ENCODE measurements at regions not wholly inside any gene's neighbourhood (a gene's known extent, or its start where the extent isn't known, plus 50 kb on each side); places are given as distances from the start of the nearest gene placed in this dataset.

DNA sequence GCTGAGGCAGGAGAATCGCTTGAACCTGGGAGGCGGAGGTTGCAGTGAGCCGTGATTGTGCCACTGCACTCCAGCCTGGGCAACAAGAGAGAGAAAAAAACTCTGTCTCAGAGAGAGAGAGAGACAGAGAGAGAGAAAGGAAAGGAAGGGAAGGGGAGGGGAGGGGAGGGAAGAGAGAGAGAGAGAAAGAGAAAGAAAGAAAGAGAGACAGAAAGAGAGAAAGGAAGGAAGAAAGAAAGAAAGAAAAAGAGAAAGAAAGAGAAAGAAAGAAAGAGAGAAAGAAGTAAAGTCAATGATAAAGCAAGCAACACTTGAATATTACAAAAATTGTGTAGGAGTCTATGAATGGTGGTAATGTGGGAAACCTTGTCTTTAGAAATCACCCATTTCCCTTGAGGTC, 133.6 kb upstream of the MSX2 start:
- POLR2A ChIA-PET: interaction anchor here (0.7 kb wide), 1 partner anchor 37 kb away, joined by 5 read pairs; no protein-coding TSS in a partner anchor
- Mint-ChIP-seq H3K4me3 (no peak overlapping the region), H3K9me3 (peaks cover 5% of the 10 kb centered on the region), H3K4me1 (no peaks in the 10 kb centered on the region), H3K27me3 (no peaks in the 10 kb centered on the region), H3K27ac (no peak overlapping the region), H3K36me3 (no peaks in the 10 kb centered on the region)
- no peak for DNase-seq
- ATAC-seq (ENCODE audit: low read depth): no peak

DNA sequence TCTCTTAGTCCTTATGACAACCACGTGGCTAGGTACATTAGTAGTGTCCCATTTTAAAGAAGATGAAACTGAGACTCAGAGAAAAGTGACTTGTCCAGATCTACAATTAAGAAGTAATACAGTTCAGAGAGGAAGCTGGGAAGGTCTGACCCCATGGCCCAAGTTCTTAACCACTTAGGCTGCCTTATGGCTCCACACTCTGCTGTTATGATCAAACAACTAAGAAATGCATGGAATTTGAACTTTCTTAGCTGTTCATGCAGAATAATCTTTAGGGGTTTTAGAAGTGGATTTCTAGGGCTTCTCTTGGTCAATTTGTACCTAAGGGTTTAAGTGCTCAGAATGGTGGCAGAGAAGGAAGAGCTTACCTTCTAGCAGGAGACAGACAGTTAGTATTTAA, 128.0 kb upstream of the MSX2 start:
- no peaks in the 10 kb centered on the region for H3K36me3 Mint-ChIP-seq
- peaks cover 7% of the 10 kb centered on the region for H3K27me3 Mint-ChIP-seq
- ATAC-seq (ENCODE audit: low read depth) (no peak), DNase-seq (no peak)
- H3K4me3 Mint-ChIP-seq: no peak overlapping the region
- no peak overlapping the region for H3K27ac Mint-ChIP-seq
- H3K4me1 Mint-ChIP-seq: no peaks in the 10 kb centered on the region
- peaks cover 2% of the 10 kb centered on the region for H3K9me3 Mint-ChIP-seq
- POLR2A ChIA-PET: no interaction called here

DNA sequence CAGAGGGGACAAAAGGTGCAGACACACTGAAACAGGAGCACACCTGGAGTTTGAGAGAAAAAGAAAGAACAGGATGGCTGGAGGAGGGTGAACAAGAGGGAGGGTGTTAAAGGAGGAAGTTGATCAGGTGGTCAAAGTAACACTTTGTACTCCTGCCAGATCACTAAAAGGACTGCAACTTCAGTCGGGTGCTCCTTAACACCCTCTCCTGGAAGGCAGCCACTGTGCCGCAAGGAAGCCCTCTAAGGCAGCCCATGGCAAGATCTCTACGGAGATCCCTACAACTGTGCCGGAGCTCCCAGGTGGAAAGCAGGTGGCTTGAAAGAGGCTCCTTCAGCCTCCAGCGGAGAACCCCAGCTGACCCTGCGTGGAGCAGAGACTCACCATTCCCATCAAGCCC, 124.4 kb upstream of the MSX2 start:
- Mint-ChIP-seq H3K4me3 (no peak overlapping the region), H3K36me3 (no peaks in the 10 kb centered on the region), H3K27me3 (peaks cover 7% of the 10 kb centered on the region), H3K27ac (no peak overlapping the region), H3K9me3 (peaks cover 2% of the 10 kb centered on the region), H3K4me1 (no peaks in the 10 kb centered on the region)
- POLR2A ChIA-PET: no interaction called here
- ATAC-seq (ENCODE audit: low read depth): no peak
- no peak for DNase-seq

DNA sequence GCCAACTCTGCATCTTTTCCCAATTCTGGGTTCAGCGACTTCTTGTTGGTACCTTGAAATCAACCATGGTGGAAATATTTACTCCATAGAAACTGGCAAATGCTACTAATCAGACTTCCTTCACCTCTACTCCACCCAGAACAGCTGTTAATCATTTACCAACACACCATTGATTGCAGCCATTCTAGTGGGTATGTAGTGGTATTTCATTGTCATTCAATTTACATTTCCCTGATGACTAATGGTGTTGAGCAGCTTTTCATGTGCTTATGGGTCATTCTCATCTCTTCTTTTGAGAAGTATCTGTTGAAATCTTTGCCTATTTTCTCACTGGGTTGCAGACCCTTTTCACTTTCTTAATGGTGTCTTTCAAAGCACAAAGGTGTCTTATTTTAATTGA, 122.4 kb upstream of the MSX2 start:
- Mint-ChIP-seq H3K4me3 (no peak overlapping the region), H3K9me3 (no peaks in the 10 kb centered on the region), H3K4me1 (no peaks in the 10 kb centered on the region), H3K36me3 (no peaks in the 10 kb centered on the region), H3K27ac (no peak overlapping the region), H3K27me3 (peaks cover 7% of the 10 kb centered on the region)
- ATAC-seq (ENCODE audit: low read depth): no peak
- DNase-seq: no peak
- POLR2A ChIA-PET: no interaction called here

DNA sequence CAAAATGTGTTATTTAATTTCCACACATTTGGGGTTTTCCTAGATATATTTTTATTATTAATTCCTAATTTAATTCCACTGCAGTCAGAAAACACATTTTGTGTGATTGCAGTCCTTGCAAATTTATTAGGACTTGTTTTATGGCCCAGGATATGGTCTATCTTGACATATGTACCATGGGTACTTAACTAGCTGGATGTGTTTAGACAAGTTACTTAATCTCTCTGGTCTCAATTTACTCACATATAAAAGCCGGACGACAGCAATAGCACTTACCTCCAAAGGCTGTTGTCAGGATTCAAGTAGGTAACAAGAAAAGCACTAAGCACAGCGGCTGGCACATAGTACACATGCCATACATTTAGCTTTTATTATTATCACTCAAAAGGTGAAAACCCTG, 118.2 kb upstream of the MSX2 start:
- Mint-ChIP-seq H3K27me3 (peaks cover 2% of the 10 kb centered on the region), H3K4me1 (no peaks in the 10 kb centered on the region), H3K27ac (no peak overlapping the region), H3K36me3 (no peaks in the 10 kb centered on the region), H3K9me3 (no peaks in the 10 kb centered on the region), H3K4me3 (no peak overlapping the region)
- POLR2A ChIA-PET: no interaction called here
- DNase-seq (no peak), ATAC-seq (ENCODE audit: low read depth) (no peak)

DNA sequence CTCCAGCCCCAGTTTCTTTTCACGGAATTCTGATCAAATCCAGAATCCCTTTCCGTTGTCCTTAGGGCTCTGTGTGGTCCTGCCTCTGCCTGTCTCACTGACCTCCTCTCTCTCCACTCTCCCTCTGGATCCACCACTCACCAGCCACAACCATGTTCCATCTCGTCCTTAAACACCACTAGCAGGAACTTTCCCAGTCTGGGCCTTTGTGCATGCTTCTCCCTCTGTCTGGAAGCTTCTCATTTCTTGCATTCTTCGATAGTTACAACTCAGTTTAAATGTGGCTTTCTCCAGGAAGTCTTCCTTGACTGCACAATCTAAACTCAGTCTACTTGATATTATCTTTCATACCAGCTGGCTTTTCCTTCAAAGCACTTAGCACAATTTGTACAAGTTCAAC, 117.7 kb upstream of the MSX2 start:
- no peak overlapping the region for H3K27ac Mint-ChIP-seq
- peaks cover 2% of the 10 kb centered on the region for H3K27me3 Mint-ChIP-seq
- no peak for ATAC-seq (ENCODE audit: low read depth)
- no peak for DNase-seq
- H3K4me1 Mint-ChIP-seq: no peaks in the 10 kb centered on the region
- POLR2A ChIA-PET: no interaction called here
- no peaks in the 10 kb centered on the region for H3K9me3 Mint-ChIP-seq
- H3K4me3 Mint-ChIP-seq: no peak overlapping the region
- no peaks in the 10 kb centered on the region for H3K36me3 Mint-ChIP-seq

DNA sequence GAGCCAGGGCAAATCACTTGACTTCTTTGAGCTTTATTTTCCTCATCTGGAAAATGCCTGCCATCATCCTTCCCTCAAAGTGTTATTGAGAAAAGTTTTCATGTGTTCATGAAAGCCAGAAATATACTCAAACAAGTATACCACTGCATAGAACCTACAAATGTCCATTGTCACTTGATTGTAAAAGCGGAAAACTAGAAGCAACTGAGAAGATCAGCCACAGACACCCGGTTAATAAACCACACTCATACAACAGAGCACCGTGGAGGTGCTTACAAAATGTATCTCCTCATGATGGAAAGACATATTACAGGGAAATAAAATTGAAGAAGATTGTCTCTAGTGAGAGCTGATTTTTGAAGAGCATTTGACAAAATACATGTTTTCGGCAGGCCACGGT, 117.2 kb upstream of the MSX2 start:
- Mint-ChIP-seq H3K27ac (no peak overlapping the region), H3K9me3 (no peaks in the 10 kb centered on the region), H3K4me3 (no peak overlapping the region), H3K27me3 (peaks cover 2% of the 10 kb centered on the region), H3K4me1 (no peaks in the 10 kb centered on the region), H3K36me3 (no peaks in the 10 kb centered on the region)
- ATAC-seq (ENCODE audit: low read depth): no peak
- DNase-seq: no peak
- POLR2A ChIA-PET: no interaction called here

DNA sequence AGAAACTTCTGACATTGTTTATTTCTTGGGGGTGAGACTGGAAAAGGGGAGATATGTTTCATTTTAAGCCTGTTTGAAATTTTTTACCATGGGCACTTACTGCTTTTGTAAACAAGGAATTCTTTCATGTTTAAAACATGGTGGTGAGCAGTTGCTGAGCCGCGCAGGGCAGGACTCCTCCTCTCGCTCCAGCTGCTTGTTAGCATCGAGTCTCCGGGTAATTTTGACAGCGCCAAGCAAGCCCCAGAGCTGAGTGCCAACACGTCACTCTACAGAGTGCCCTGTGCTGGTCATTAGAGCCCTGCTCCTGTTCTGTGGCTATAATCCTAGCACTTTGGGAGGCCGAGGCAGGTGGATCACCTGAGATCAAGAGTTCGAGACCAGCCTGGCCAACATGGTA, 116.5 kb upstream of the MSX2 start:
- POLR2A ChIA-PET: no interaction called here
- H3K27me3 Mint-ChIP-seq: peaks cover 2% of the 10 kb centered on the region
- ATAC-seq (ENCODE audit: low read depth) (no peak), DNase-seq (no peak)
- H3K27ac Mint-ChIP-seq: no peak overlapping the region
- no peaks in the 10 kb centered on the region for H3K4me1 Mint-ChIP-seq
- H3K9me3 Mint-ChIP-seq: no peaks in the 10 kb centered on the region
- H3K4me3 Mint-ChIP-seq: no peak overlapping the region
- H3K36me3 Mint-ChIP-seq: no peaks in the 10 kb centered on the region

DNA sequence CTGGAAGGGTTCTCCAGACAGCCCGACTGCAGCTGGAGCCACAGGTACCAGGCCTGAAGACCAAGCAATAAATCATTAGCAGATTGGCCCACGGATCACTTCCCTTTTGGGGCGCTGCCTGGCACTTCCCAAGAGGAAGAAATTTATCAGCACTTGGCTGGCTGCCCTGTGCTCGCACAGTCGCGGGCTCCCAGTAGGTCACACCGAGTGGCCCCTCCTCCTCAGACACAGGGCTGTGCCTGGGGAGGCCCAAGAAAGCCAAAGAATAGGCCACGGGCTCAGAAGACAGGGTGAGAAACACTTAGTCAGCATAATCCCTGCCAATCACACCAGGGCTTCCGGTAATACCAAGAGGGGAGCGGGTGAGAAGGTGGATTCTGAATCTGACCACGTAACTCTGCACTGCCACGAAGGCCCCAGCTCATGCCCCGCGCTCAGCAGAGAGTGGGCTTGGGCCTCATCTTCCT, 115.7 kb upstream of the MSX2 start:
- ATAC-seq (ENCODE audit: low read depth): no peak

DNA sequence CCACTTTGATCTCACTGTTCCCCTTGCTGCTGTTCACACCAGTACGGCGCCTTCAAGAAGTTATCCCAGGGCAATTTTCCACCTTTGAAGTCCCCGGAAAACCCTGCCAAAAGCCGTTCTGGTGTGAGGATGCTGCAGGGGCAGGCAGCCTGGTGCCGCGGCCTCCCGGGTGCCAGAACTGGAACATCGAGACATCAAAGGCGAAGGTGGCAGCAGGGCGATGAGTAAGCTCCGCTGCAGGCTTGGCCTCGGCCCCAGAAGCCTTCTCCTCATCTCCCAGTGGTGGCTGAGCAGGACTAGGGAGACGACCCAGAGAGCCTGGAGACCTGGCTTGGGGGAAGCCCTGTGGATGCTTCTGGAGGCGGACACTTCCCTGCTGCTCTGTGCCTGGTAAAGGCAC, 115.3 kb upstream of the MSX2 start:
- DNase-seq (no peak), ATAC-seq (ENCODE audit: low read depth) (no peak)
- H3K36me3 Mint-ChIP-seq: no peaks in the 10 kb centered on the region
- no peaks in the 10 kb centered on the region for H3K9me3 Mint-ChIP-seq
- no peak overlapping the region for H3K27ac Mint-ChIP-seq
- H3K4me1 Mint-ChIP-seq: no peaks in the 10 kb centered on the region
- POLR2A ChIA-PET: no interaction called here
- no peak overlapping the region for H3K4me3 Mint-ChIP-seq
- H3K27me3 Mint-ChIP-seq: peaks cover 2% of the 10 kb centered on the region

More for the DNA sequence above, 115.7 kb upstream of the MSX2 start:
- DNase-seq: no peak
- no peak overlapping the region for H3K27ac Mint-ChIP-seq
- no peaks in the 10 kb centered on the region for H3K9me3 Mint-ChIP-seq
- H3K36me3 Mint-ChIP-seq: no peaks in the 10 kb centered on the region
- H3K4me3 Mint-ChIP-seq: no peak overlapping the region
- H3K27me3 Mint-ChIP-seq: peaks cover 2% of the 10 kb centered on the region
- H3K4me1 Mint-ChIP-seq: no peaks in the 10 kb centered on the region
- POLR2A ChIA-PET: no interaction called here

DNA sequence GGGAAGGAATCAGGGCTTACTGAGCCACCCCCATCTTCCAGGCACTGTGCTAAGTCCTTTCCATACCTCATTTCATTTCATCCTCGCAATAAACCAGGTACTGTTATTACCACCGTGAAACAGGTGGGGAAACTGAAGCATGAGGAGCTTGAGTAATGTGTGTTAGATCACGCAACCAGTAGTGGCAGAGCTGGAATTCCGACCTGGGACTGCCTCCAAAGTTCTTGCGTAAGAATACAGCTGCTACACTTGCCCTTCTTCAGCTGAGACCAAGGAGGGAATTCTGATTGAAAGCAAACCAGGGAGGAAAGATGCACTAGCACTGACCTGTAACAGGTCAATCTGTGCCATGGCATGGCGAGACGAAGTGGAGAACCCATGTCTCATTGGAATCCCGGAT, 113.4 kb upstream of the MSX2 start:
- H3K4me3 Mint-ChIP-seq: no peak overlapping the region
- no peaks in the 10 kb centered on the region for H3K4me1 Mint-ChIP-seq
- H3K36me3 Mint-ChIP-seq: no peaks in the 10 kb centered on the region
- ATAC-seq (ENCODE audit: low read depth) (no peak), DNase-seq (no peak)
- POLR2A ChIA-PET: no interaction called here
- peaks cover 2% of the 10 kb centered on the region for H3K27me3 Mint-ChIP-seq
- H3K9me3 Mint-ChIP-seq: no peaks in the 10 kb centered on the region
- no peak overlapping the region for H3K27ac Mint-ChIP-seq

DNA sequence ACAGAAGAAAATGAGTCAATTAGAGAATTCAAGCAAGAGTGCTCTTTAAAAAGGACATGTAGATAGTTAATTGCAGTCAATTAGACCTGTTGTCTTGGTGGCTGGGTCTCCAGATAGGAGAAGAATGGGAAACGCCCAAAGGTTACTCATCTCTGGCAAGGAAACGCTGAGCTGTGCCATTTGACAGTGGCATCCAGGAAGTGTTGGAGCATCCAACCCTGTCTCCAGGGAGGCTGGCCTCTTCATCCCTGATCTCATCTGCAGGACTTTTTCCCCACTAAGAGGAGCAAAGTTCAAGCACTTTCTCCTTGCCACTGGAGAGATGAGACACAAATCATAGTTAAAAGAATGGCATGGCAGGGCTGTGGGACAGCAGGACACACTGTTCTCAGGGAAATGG, 111.7 kb upstream of the MSX2 start:
- Mint-ChIP-seq H3K9me3 (no peaks in the 10 kb centered on the region), H3K27me3 (no peaks in the 10 kb centered on the region), H3K4me1 (no peaks in the 10 kb centered on the region), H3K4me3 (no peak overlapping the region), H3K36me3 (no peaks in the 10 kb centered on the region), H3K27ac (no peak overlapping the region)
- POLR2A ChIA-PET: no interaction called here
- ATAC-seq (ENCODE audit: low read depth): no peak
- DNase-seq: no peak

DNA sequence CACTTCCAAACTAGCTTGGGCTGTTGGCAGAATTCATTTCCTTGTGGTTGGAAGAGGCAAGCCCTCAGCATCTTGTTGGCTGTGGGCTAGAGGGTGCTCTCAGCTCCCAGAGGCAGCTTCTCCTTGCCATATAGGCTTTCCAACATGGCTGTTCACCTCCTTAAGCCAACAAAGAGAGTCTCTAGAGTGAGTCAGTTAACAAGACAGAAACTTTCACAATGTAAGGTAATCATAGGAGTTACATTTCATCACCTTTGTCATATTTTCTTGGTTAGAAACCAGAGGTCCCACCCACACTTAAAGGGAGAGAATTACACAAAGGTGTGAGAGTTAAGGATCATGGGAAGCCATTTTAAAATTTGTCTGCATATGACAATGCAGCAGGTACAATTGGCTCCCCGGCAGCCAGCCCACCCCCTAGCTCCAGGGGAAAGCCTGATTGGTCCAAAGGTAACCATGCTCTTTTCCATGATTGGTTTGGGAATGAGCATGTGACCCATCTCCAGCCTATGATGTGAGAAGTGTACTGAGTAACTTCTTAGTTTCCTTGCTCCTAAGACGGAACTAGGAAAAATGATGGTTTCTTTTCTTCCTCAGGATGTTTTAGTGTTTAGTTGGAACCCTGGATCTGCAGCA, 109.8 kb upstream of the MSX2 start:
- ATAC-seq (ENCODE audit: low read depth) (no peak), DNase-seq (no peak)
- POLR2A ChIA-PET: no interaction called here
- Mint-ChIP-seq H3K27me3 (no peaks in the 10 kb centered on the region), H3K27ac (no peak overlapping the region), H3K36me3 (no peaks in the 10 kb centered on the region), H3K4me1 (no peaks in the 10 kb centered on the region), H3K9me3 (no peaks in the 10 kb centered on the region), H3K4me3 (no peak overlapping the region)

DNA sequence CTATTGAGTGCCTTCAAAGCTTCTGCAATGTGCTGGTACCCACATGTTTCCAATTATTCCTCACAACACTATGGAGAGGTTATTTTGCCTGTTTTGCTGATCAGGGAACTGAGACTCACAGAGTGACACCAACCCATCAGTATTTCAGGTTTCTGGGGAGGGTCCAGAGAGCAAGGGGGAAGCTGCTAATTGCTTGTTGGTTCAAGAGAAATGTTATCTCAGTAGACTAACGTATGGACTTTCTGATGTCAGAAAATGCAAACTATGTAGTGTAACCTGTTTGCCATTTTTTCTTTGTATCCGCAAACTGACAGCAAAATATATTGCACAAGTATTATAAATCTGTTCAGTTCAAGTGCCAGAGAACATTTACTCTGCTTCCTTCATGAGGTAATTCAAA, 108.3 kb upstream of the MSX2 start:
- ATAC-seq (ENCODE audit: low read depth): no peak
- Mint-ChIP-seq H3K4me1 (no peaks in the 10 kb centered on the region), H3K4me3 (no peak overlapping the region), H3K27ac (no peak overlapping the region), H3K27me3 (no peaks in the 10 kb centered on the region), H3K9me3 (no peaks in the 10 kb centered on the region), H3K36me3 (no peaks in the 10 kb centered on the region)
- DNase-seq: no peak
- POLR2A ChIA-PET: no interaction called here

DNA sequence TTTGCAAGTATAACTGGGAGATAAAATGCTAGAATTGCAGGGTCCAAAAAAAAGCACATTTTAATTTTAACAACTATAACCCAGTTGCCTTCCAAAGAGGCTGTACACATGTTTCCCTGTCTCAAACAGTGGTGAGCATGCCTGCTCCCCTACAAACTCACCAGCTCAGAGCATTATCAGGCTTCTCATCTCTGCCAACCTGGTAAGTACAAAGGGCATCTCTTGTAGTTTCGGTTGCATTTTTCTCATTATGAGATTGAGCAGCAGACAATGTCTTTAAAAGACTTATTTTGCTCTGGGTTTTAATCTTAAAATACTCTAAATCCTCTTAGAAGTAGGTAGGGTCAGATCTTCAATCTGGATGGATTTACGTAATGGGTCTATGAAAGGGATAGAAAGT, 107.1 kb upstream of the MSX2 start:
- DNase-seq (no peak), ATAC-seq (ENCODE audit: low read depth) (no peak)
- Mint-ChIP-seq H3K36me3 (no peaks in the 10 kb centered on the region), H3K4me1 (no peaks in the 10 kb centered on the region), H3K4me3 (no peak overlapping the region), H3K9me3 (no peaks in the 10 kb centered on the region), H3K27ac (no peak overlapping the region), H3K27me3 (no peaks in the 10 kb centered on the region)
- POLR2A ChIA-PET: no interaction called here

Measured in activated naive CD8-positive, alpha-beta T cell treated with anti-CD3 and anti-CD28 coated beads, Interleukin-2, amount 10 ng/mL, durations not matched to agents 7 days and 5 days (primary cell).